Epithelial cell of prostate (primary cell): ENCODE measurements at regions not wholly inside any gene's neighbourhood (a gene's known extent, or its start where the extent isn't known, plus 50 kb on each side); places are given as distances from the start of the nearest gene placed in this dataset.
A peak's percentile ranks its signal among the peaks of the same experiment; 100 is the strongest.

ENCODE experiments used
- DNase-seq: peaks from one replicate; pipeline ENCODE4 v3.0.0-alpha.2; 2011; ENCODE audit warnings: low read depth, low spot score
- H3K27ac ChIP-seq: fragments of 450-650 bp; 2 replicates; pipeline ENCODE4 v1.5.1; 2017; ENCODE audit warnings: mild to moderate bottlenecking

GRCh38 chr20:19807946-19808330, 49.9 kb downstream of the RIN2 start:
- no peak for DNase-seq
- no peak overlapping the region for H3K27ac ChIP-seq

- no peak overlapping the region for H3K27ac ChIP-seq
Measured at GRCh38 chr20:19808498-19808897, 50.4 kb downstream of the RIN2 start.

GRCh38 chr20:19809505-19809904, 51.4 kb downstream of the RIN2 start:
- DNase-seq: no peak
- no peak overlapping the region for H3K27ac ChIP-seq

More at GRCh38 chr20:19808498-19808897, 50.4 kb downstream of the RIN2 start:
- no peak for DNase-seq

GRCh38 chr20:19811231-19811630, 53.2 kb downstream of the RIN2 start:
- H3K27ac ChIP-seq: no peak overlapping the region
- no peak for DNase-seq

- no peak for DNase-seq
- H3K27ac ChIP-seq: no peak overlapping the region
Measured at GRCh38 chr20:19812056-19812455, 54.0 kb downstream of the RIN2 start.

- no peak overlapping the region for H3K27ac ChIP-seq
- no peak for DNase-seq
Measured at GRCh38 chr20:19812696-19813095, 54.6 kb downstream of the RIN2 start.

- peak overlapping the region; percentile 96 for H3K27ac ChIP-seq
- no peak for DNase-seq
Measured at GRCh38 chr20:19813846-19814640, 56.0 kb downstream of the RIN2 start.

GRCh38 chr20:19815553-19815991, 57.5 kb downstream of the RIN2 start:
- peak; percentile 92 for DNase-seq
- H3K27ac ChIP-seq: peak overlapping the region; percentile 96

GRCh38 chr20:19816386-19816785, 58.3 kb downstream of the RIN2 start:
- no peak for DNase-seq
- H3K27ac ChIP-seq: peak overlapping the region; percentile 96

GRCh38 chr20:19817017-19817416, 59.0 kb downstream of the RIN2 start:
- peak; percentile 88 for DNase-seq
- peak overlapping the region; percentile 96 for H3K27ac ChIP-seq

GRCh38 chr20:19819149-19819548, 61.1 kb downstream of the RIN2 start:
- no peak overlapping the region for H3K27ac ChIP-seq
- no peak for DNase-seq

GRCh38 chr20:19820555-19821211, 62.6 kb downstream of the RIN2 start:
- no peak for DNase-seq
- no peak overlapping the region for H3K27ac ChIP-seq

- no peak overlapping the region for H3K27ac ChIP-seq
- DNase-seq: no peak
Measured at GRCh38 chr20:19821606-19822005, 63.5 kb downstream of the RIN2 start.

- DNase-seq: no peak
- no peak overlapping the region for H3K27ac ChIP-seq
Measured at GRCh38 chr20:19823216-19823615, 65.2 kb downstream of the RIN2 start.

- DNase-seq: no peak
Measured at GRCh38 chr20:19823971-19824370, 65.9 kb downstream of the RIN2 start.

GRCh38 chr20:19824861-19825260, 66.8 kb downstream of the RIN2 start:
- H3K27ac ChIP-seq: no peak overlapping the region
- DNase-seq: no peak

More at GRCh38 chr20:19823971-19824370, 65.9 kb downstream of the RIN2 start:
- no peak overlapping the region for H3K27ac ChIP-seq

GRCh38 chr20:19826179-19826914, 68.3 kb downstream of the RIN2 start:
- no peak for DNase-seq
- H3K27ac ChIP-seq: no peak overlapping the region

- DNase-seq: no peak
- peak overlapping the region; percentile 47 for H3K27ac ChIP-seq
Measured at GRCh38 chr20:19827818-19828217, 69.8 kb downstream of the RIN2 start.

- H3K27ac ChIP-seq: peak overlapping the region; percentile 47
- DNase-seq: no peak
Measured at GRCh38 chr20:19828232-19828631, 70.2 kb downstream of the RIN2 start.

- no peak for DNase-seq
- no peak overlapping the region for H3K27ac ChIP-seq
Measured at GRCh38 chr20:19830211-19830785, 72.2 kb downstream of the RIN2 start.

- no peak for DNase-seq
Measured at GRCh38 chr20:19832875-19833274, 74.8 kb downstream of the RIN2 start.

More at GRCh38 chr20:19832875-19833274, 74.8 kb downstream of the RIN2 start:
- no peak overlapping the region for H3K27ac ChIP-seq
